Ishikawa (cell line): ENCODE measurements at regions not wholly inside any gene's neighbourhood (a gene's known extent, or its start where the extent isn't known, plus 50 kb on each side); places are given as distances from the start of the nearest gene placed in this dataset.

Experiments
- CEBPB ChIP-seq: IDR thresholded peaks from 2 replicates; pipeline ENCODE4 v1.6.1; 2012
- CREB1 ChIP-seq: IDR thresholded peaks from 2 replicates; pipeline ENCODE4 v1.6.1; 2012; ENCODE audit warnings: low read depth
- EGR1 ChIP-seq: IDR thresholded peaks from 2 replicates; pipeline ENCODE4 v1.6.1; 2012
- EP300 ChIP-seq: IDR thresholded peaks from 2 replicates; pipeline ENCODE4 v1.6.1; 2012; ENCODE audit warnings: borderline replicate concordance
- FOXM1 ChIP-seq: IDR thresholded peaks from 2 replicates; pipeline ENCODE4 v1.6.1; 2012; ENCODE audit warnings: low read depth, borderline replicate concordance
- MAX ChIP-seq: IDR thresholded peaks from 2 replicates; pipeline ENCODE4 v1.6.1; 2012
- NFIC ChIP-seq: IDR thresholded peaks from 2 replicates; pipeline ENCODE4 v1.6.1; 2012
- RAD21 ChIP-seq: IDR thresholded peaks from 2 replicates; pipeline ENCODE4 v1.6.1; 2012; ENCODE audit warnings: low read depth
- REST ChIP-seq: IDR thresholded peaks from 2 replicates; pipeline ENCODE4 v1.6.1; 2012; ENCODE audit warnings: low read depth, mild to moderate bottlenecking
- TAF1 ChIP-seq: IDR thresholded peaks from 2 replicates; pipeline ENCODE4 v1.6.1; 2012; ENCODE audit warnings: low read depth, mild to moderate bottlenecking
- TCF12 ChIP-seq: IDR thresholded peaks from 2 replicates; pipeline ENCODE4 v1.6.1; 2012; ENCODE audit warnings: low read depth
- TEAD4 ChIP-seq: IDR thresholded peaks from 2 replicates; pipeline ENCODE4 v1.6.1; 2012
- USF1 ChIP-seq: IDR thresholded peaks from 2 replicates; pipeline ENCODE4 v1.6.1; 2012
- YY1 ChIP-seq: IDR thresholded peaks from 2 replicates; pipeline ENCODE4 v1.6.1; 2012; ENCODE audit warnings: low read depth
- ZBTB7A ChIP-seq: IDR thresholded peaks from 2 replicates; pipeline ENCODE4 v1.6.1; 2012; ENCODE audit warnings: low read depth

- TF ChIP-seq RAD21, result no peak
- TF ChIP-seq USF1, result no peak
- TF ChIP-seq EGR1, result no peak
- no peak for TF ChIP-seq TEAD4
- no peak for TF ChIP-seq MAX
- TF ChIP-seq EP300, result no peak
- TF ChIP-seq TAF1, result no peak
- no peak for TF ChIP-seq REST
- no peak for TF ChIP-seq CEBPB
- TF ChIP-seq NFIC, result no peak
- no peak for TF ChIP-seq YY1
- TF ChIP-seq CREB1, result no peak
- no peak for TF ChIP-seq ZBTB7A
- TF ChIP-seq TCF12, result no peak
Observed at GRCh38 chr2:199569336-199569735, 111.6 kb upstream of the SATB2 start.

GRCh38 chr2:199558156-199558555, 100.4 kb upstream of the SATB2 start:
- TF ChIP-seq NFIC (no peak), TCF12 (no peak), REST (no peak), ZBTB7A (no peak), EP300 (no peak), EGR1 (no peak), YY1 (no peak), USF1 (no peak), RAD21 (no peak), CREB1 (no peak), FOXM1 (no peak), TAF1 (no peak), TEAD4 (no peak), MAX (no peak), CEBPB (no peak)

- no peak for TF ChIP-seq NFIC
- TF ChIP-seq CEBPB, result no peak
- no peak for TF ChIP-seq TEAD4
- TF ChIP-seq RAD21, result no peak
- no peak for TF ChIP-seq TCF12
- TF ChIP-seq ZBTB7A, result no peak
- no peak for TF ChIP-seq TAF1
- TF ChIP-seq YY1, result no peak
- no peak for TF ChIP-seq EP300
- TF ChIP-seq MAX, result no peak
- TF ChIP-seq EGR1, result no peak
- no peak for TF ChIP-seq REST
- TF ChIP-seq USF1, result no peak
- TF ChIP-seq FOXM1, result no peak
- TF ChIP-seq CREB1, result no peak
Observed at GRCh38 chr2:199556527-199557285, 99.0 kb upstream of the SATB2 start.
